Tibial artery (tissue), 4 donors: ENCODE measurements at regions not wholly inside any gene's neighbourhood (a gene's known extent, or its start where the extent isn't known, plus 50 kb on each side); places are given as distances from the start of the nearest gene placed in this dataset.
"Not testable (repeated sequence)": the region's sequence is repeated elsewhere in the genome, so short reads cannot be mapped to it uniquely, and the experiment has no call there.

ENCODE experiments used
- DNase-seq, 2 donors: peaks; one replicate each; pipeline ENCODE4 v3.0.0-alpha.2; 2019
- H3K27ac ChIP-seq, 2 donors: fragments of 200-600 bp; sonication (generic) in 1 of 2; 1 replicate in 1 of 2; 2 replicates in 1 of 2; pipeline ENCODE4 v1.5.1; 2018 to 2019; ENCODE audit warnings: mild to moderate bottlenecking in 1 of 2
- H3K27me3 ChIP-seq, 2 donors: fragments of 200-600 bp; sonication (generic) in 1 of 2; one replicate each; pipeline versions ENCODE4 v1.5.1 to v1.6.0; 2016 to 2019
- H3K36me3 ChIP-seq, 3 donors: fragments of 200-600 bp; sonication (generic) in 2 of 3; one replicate each; pipeline ENCODE4 v1.5.1; 2016 to 2019; ENCODE audit warnings: mild to moderate bottlenecking in 2 of 3
- H3K4me1 ChIP-seq, 4 donors: fragments of 200-600 bp; sonication (generic) in 2 of 4; 1 replicate in 3 of 4; 2 replicates in 1 of 4; pipeline ENCODE4 v1.5.1; 2016 to 2019
- H3K4me3 ChIP-seq, 2 donors: fragments of 200-600 bp; sonication (generic) in 1 of 2; 1 replicate in 1 of 2; 2 replicates in 1 of 2; pipeline ENCODE4 v1.5.1; 2018 to 2019; ENCODE audit warnings: mild to moderate bottlenecking in 2 of 2
- H3K9me3 ChIP-seq, 3 donors: fragments of 200-600 bp; sonication (generic) in 1 of 3; one replicate each; pipeline ENCODE4 v1.5.1; 2016 to 2019
- CTCF ChIP-seq, 2 experiments: fragments of 200-600 bp in 1 of 2; fragments of 450-650 bp in 1 of 2; IDR thresholded peaks; one replicate each; pipeline ENCODE4 v1.5.1; 2017 to 2019; ENCODE audit warnings: antibody characterized with exemption in 2 of 2, mild to moderate bottlenecking in 1 of 2, moderate library complexity in 1 of 2
- intact Hi-C: fragments of 100-400 bp; cut with DNase I; formaldehyde crosslinking; loops from one replicate; pipeline ENCODE4 v1.15.0; 2023; ENCODE audit warnings: low total_unique reads

GRCh38 chr5:42089705-42090104, 164.6 kb downstream of the FBXO4 start:
- DNase-seq = no peak
- TF ChIP-seq CTCF (IDR thresholded peaks at IDR 0.05) = no peak
- Histone ChIP-seq H3K4me1 (no peaks in the 10 kb centered on the region), H3K27me3 (no peaks in the 10 kb centered on the region), H3K27ac (no peak overlapping the region), H3K36me3 (no peaks in the 10 kb centered on the region), H3K9me3 (no peaks in the 10 kb centered on the region), H3K4me3 (no peak overlapping the region)
- intact Hi-C loops = no loop called here

GRCh38 chr5:42090162-42090561, 165.1 kb downstream of the FBXO4 start:
- no peaks in the 10 kb centered on the region for H3K36me3 ChIP-seq
- no peak for DNase-seq
- no peaks in the 10 kb centered on the region for H3K4me1 ChIP-seq
- H3K9me3 ChIP-seq = no peaks in the 10 kb centered on the region
- H3K27ac ChIP-seq = no peak overlapping the region
- no peaks in the 10 kb centered on the region for H3K27me3 ChIP-seq
- intact Hi-C loops = no loop called here
- H3K4me3 ChIP-seq = no peak overlapping the region
- TF ChIP-seq CTCF (IDR thresholded peaks at IDR 0.05) = no peak

- H3K27me3 ChIP-seq, H3K9me3 ChIP-seq, H3K27ac ChIP-seq, DNase-seq, intact Hi-C loops, H3K4me1 ChIP-seq, H3K4me3 ChIP-seq, H3K36me3 ChIP-seq: not testable (repeated sequence)
These were observed 174.8 kb downstream of the FBXO4 start for GRCh38 chr5:42099846-42100245.

GRCh38 chr5:42108468-42108867, 183.4 kb downstream of the FBXO4 start:
- no peaks in the 10 kb centered on the region for H3K36me3 ChIP-seq
- H3K27ac ChIP-seq = no peak overlapping the region
- no peaks in the 10 kb centered on the region for H3K27me3 ChIP-seq
- TF ChIP-seq CTCF (IDR thresholded peaks at IDR 0.05) = no peak
- no peaks in the 10 kb centered on the region for H3K9me3 ChIP-seq
- H3K4me3 ChIP-seq = no peak overlapping the region
- no peak for DNase-seq
- intact Hi-C loops = no loop called here
- no peaks in the 10 kb centered on the region for H3K4me1 ChIP-seq

GRCh38 chr5:42109006-42109572, 184.0 kb downstream of the FBXO4 start:
- H3K4me3 ChIP-seq = no peak overlapping the region
- no peak overlapping the region for H3K27ac ChIP-seq
- no peaks in the 10 kb centered on the region for H3K9me3 ChIP-seq
- TF ChIP-seq CTCF (IDR thresholded peaks at IDR 0.05) = no peak
- no peaks in the 10 kb centered on the region for H3K27me3 ChIP-seq
- H3K36me3 ChIP-seq = no peaks in the 10 kb centered on the region
- DNase-seq = no peak
- intact Hi-C loops = no loop called here
- no peaks in the 10 kb centered on the region for H3K4me1 ChIP-seq

GRCh38 chr5:42115721-42116120, 190.6 kb downstream of the FBXO4 start:
- DNase-seq, H3K27ac ChIP-seq, intact Hi-C loops: not testable (repeated sequence)

GRCh38 chr5:42120070-42120469, 195.0 kb downstream of the FBXO4 start:
- intact Hi-C loops = no loop called here
- no peaks in the 10 kb centered on the region for H3K36me3 ChIP-seq
- no peak overlapping the region for H3K27ac ChIP-seq
- H3K4me1 ChIP-seq = no peaks in the 10 kb centered on the region
- H3K9me3 ChIP-seq = no peaks in the 10 kb centered on the region
- DNase-seq = no peak
- no peak overlapping the region for H3K4me3 ChIP-seq
- no peaks in the 10 kb centered on the region for H3K27me3 ChIP-seq
- no peak for TF ChIP-seq CTCF (IDR thresholded peaks at IDR 0.05)

More at GRCh38 chr5:42115721-42116120, 190.6 kb downstream of the FBXO4 start:
- not testable (repeated sequence) for H3K27me3 ChIP-seq, H3K9me3 ChIP-seq, H3K4me1 ChIP-seq, H3K4me3 ChIP-seq, H3K36me3 ChIP-seq
